T follicular helper cell (primary cell): ENCODE measurements at regions not wholly inside any gene's neighbourhood (a gene's known extent, or its start where the extent isn't known, plus 50 kb on each side); places are given as distances from the start of the nearest gene placed in this dataset.

ENCODE experiments used
- DNase-seq: peaks from one replicate; pipeline ENCODE4 v3.0.0-alpha.2; 2020; ENCODE audit warnings: low read depth

- no peak for DNase-seq
These were observed 119.2 kb downstream of the EFNB1 start for GRCh38 chrX:68947882-68948605.

- DNase-seq = no peak
These were observed 116.9 kb downstream of the EFNB1 start for GRCh38 chrX:68945603-68946228.

DNA sequence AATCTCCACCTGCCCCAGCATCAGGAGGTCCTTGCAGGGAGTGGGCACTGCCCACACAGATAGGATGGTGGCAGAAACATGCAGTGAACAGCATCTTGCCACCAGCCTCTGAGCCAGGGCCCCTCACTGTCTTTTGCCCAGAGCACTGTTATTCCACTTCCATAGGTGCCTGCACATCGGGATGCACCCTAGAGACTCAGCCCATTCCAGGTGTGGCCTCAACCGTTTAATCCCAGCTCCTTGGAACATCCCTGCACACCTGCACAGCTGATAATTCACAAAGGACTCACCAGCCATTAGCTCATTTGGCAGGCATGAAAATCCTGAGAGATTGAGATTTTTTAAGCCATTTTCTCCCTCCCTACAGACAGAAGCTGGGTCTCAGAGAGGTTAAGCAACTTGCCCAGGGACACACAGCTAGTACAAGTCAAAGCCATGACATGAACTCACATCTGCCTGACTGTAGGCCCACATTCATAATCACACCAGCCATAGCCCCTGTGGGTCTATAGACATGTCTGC, 116.3 kb downstream of the EFNB1 start:
- no peak for DNase-seq

GRCh38 chrX:68944211-68944610, 115.4 kb downstream of the EFNB1 start:
- DNase-seq = no peak

DNA sequence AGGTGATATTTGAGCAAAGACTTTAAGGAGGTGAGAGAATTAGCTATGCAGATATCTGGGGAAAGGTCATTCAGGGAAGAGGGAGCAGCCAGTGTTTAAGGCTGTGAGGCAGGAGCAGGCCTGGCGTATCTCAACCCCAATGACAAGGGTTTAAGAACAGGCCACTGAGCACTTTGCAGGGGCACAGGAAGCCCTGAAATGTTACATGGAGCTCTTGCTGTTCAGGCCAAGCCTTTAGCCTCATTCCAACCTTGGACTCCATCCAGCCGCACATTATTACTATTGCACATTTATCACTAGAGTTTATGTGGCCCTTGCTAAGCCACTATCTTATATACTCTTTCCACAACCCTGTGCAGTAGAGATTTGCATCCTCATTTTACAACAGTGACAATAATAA, 114.0 kb downstream of the EFNB1 start:
- DNase-seq = no peak

- no peak for DNase-seq
These were observed 113.3 kb downstream of the EFNB1 start for GRCh38 chrX:68942104-68942503.

DNA sequence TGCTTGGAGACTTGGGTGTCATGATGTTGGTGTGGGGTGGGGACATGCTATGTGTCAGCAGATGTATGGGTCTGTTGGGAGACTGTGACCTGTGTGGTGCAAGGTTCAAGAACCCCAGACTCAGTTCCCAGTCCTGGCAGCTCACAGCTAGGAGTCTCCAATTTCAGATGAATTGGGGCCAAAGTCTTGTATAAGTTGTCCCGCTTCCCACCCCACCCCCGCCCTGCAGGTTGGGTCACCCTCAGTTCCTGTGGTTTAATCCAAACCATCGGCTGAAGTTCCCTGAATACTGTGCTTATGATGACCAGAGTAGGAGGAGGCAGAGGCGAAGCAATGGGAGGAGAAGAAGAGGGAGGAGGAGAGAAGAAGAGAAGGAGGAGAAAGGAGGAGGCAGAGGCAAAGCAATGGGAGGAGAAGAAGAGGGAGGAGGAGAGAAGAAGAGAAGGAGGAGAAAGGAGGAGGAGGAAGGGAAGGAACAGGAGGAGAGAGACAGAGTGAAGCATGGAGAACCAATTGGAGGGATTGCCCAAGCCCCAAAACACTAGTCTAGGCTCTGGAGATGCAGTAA, 112.6 kb downstream of the EFNB1 start:
- DNase-seq = no peak

DNA sequence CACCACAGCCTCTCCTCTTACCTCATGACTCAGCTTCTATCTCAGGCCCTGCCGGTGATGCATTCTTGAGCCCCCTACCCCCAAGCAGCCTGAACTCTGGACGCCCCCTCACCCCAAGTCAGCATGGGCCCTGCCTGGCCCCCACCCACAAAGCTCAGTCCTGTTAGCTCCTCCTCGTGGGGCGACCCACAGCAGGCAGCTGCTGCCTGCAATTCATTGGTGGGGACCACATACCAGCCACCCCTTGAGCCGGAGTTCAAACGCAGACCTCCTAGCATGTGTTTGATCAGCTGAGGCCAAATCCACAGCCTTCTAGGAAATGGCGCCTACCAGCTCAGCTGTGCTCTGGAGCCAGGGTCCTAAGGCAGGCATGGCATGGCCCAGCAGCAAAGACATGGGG, 111.8 kb downstream of the EFNB1 start:
- no peak for DNase-seq

DNA sequence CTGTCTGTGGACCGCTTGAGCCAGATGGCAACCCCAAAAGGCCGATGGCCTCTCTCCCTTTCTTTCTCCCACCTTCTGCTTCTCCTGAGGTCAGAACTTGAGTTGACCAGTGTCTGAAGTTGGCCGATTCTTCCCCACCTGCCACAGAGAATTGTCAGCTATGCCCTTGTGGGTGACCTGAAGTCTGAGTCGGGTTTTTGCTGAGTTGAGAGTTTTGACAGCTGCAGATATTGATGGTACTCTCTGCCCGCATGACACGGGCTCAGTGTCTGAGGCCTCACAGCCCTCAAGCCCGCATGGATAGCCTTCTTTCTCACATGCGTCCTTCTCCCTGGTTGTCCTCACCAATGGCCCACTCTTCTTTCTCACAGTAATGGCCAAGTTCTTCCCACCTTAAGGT, 111.0 kb downstream of the EFNB1 start:
- no peak for DNase-seq

DNA sequence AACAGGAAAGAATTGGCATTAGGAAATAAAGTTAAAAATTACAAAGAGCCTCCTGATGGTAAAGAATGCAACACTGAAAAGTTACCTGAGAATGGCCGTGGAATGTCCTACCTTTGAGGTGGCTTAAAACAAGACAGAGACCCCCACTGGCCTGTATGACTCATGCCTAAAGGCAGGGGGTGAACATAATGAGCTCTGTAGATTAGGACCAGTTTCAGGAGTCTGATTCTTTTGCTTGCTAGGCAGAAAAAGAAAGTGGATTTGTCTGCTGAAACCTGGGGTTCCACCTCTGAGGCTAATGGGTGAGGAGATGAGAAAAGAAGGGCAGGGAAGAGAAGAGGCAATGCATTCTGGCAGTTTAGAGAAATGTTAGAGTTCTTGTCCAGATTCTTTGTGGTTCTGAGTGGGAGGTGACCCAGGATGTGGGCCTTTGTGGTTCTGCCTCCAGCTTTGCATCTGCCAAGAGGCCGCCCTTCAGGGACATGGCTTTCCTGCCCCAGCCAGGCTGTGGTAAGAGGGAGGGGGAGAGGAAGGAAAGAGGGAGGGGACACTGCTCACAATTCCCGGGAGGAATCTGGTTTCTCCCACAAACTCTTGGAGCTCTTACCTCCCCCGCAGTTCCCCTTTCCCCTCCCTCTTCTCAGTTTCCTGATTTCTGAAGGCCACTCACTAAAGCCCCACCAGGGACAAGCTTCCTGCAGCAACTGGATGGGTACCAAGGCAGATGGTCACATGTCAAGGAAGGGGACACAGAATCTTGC, 109.6 kb downstream of the EFNB1 start:
- no peak for DNase-seq

DNA sequence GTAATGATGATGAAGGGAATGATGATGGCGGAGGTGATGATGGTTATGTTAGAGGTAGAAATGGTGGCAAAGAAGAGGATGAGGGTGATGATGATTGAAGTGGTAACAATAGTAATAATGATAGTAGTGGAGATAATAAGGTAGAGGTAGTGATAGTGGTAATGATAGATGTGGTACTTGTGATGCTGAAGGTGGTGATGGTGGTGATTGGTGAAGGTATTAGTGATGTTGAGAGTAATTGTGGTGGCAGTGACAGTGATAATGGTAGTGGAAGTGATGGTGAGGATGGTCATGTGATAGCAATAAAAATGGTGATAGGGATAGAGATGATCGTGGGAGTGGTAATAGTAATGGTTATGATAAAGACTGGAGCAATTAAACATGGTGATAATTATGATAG, 108.8 kb downstream of the EFNB1 start:
- DNase-seq = no peak

- no peak for DNase-seq
These were observed 107.8 kb downstream of the EFNB1 start for GRCh38 chrX:68936608-68937007.

DNA sequence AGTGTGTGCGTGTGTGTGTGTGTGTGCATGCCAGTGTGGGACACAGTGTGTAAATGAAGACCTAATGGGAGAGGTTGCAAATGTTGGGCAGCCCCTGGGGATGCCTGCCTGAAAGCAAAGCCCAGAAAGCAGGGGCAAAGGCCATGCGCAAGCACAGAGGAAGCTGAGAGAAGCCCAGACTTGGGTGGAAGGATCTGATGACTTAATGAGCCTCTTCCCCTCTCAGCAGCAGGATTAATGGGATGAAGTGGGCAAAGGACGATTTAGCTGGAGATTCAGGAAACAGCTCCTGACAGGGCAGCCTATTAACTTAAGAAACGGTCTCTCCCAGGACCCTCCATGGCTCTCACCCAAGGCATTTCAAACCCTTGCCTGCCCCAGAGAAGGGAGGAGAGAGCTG, 107.3 kb downstream of the EFNB1 start:
- DNase-seq = no peak

- no peak for DNase-seq
These were observed 106.5 kb downstream of the EFNB1 start for GRCh38 chrX:68935362-68935761.

DNA sequence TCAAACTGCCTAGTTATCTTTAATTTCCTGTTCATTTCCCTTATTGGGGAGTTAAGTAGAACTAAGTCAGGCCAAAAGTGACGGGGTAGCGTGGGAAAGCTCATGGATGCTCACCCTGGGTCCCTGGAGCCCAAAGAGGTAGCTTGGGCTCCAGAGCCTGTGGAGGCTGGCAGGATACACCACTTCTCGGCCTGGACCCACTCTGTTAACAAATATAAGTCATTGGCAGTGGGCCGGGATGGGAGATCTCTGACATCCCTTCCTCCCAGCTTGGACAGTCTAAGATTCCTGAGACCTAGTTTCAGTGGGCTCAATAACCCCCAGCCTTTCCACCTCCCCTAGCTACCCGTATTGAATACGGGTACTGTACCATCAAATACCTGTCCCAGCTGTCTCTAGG, 106.1 kb downstream of the EFNB1 start:
- no peak for DNase-seq

DNA sequence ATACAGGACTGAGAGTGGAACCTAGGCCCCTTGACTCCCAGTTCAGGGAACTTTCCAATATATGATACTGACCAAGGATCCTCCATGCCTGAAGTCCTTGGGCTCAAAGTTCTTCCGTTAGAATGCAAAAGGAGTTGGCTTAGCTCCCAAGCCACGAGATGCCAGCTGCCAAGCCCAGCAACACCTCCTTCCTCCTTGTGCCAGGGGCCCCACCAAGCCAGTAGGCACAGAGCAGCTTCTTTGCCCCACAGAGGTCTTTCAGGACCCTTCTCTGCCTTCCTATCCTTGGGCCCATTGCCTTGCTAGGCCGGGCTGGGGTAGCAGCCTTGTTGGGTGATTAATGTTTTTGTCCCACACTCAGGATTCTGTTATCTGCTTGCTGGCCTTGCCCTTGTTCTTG, 105.6 kb downstream of the EFNB1 start:
- DNase-seq = no peak

DNA sequence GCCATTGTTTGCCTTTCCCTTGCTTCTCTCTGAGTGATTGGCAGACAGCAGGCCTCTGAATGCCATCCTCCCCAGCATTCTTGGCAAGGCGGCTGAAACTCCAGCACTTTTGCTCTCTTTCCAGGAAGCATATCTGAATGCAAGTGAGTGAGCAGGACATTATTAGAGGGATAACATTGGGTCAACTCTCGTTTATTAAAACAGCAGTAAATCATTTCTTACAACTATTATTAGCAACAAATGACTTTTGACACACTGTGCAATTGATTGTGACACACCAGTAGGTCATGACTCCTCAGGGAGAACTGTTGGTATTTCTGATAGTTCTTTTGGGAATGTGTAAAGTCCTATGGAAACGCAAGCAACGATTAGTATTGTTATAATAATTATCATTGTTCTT, 103.8 kb downstream of the EFNB1 start:
- no peak for DNase-seq

DNA sequence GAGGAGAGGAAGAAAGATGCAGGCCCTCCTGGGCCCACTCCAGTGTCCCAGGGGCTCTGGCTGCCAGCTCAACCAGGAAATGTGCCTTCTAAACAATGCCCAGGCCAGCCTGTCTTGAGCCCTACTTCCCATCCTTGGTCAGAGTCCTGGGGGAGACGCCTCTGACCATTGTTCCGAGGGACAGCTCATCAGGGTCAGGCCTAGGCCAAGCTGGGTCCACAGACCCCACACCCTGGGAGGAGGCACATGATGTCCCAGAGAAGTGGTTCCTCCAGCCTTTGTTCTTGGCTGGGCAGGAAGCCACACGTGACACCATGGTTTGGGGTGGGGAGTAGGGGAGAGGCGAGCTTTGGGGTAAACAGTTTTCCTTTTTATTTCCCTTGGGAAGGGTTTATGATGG, 102.5 kb downstream of the EFNB1 start:
- no peak for DNase-seq

DNA sequence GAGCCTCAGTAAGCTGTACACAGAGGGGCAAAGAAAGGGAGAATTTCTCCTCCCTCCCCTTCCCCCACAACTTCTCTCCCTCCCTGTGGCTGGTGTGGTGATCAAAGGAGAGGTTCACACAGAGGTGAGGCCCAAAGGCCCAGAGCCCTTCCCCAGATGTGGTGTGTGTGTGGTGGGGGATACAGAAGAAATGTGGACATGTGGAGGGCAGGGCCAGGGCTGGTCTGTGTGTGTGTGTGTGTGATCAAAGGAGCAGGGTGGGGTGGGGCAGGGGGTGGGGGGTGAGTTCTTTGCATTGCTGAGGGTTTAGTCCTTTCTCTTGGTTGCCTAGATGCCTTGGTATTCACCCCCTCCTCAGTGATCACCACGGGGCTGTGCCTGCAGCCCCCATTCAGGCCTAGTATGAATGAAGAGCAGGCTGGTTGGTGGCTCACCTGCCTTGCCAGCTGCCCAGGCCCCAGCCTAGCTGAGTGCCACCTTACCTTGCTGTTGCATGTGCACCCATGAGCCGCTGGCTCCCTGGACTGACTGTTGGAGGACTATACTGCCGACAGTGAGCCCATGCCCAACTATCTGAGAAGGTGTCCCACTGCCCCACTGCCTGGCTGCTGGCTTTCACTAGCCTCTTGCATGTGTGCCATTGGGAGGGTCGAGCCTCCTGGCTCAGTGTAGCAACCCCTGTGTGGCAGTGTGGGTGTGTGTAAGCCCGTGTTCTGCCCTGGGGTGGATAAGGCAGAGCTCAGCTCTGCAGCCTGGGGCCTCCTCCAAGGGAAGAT, 101.9 kb downstream of the EFNB1 start:
- DNase-seq = no peak

DNA sequence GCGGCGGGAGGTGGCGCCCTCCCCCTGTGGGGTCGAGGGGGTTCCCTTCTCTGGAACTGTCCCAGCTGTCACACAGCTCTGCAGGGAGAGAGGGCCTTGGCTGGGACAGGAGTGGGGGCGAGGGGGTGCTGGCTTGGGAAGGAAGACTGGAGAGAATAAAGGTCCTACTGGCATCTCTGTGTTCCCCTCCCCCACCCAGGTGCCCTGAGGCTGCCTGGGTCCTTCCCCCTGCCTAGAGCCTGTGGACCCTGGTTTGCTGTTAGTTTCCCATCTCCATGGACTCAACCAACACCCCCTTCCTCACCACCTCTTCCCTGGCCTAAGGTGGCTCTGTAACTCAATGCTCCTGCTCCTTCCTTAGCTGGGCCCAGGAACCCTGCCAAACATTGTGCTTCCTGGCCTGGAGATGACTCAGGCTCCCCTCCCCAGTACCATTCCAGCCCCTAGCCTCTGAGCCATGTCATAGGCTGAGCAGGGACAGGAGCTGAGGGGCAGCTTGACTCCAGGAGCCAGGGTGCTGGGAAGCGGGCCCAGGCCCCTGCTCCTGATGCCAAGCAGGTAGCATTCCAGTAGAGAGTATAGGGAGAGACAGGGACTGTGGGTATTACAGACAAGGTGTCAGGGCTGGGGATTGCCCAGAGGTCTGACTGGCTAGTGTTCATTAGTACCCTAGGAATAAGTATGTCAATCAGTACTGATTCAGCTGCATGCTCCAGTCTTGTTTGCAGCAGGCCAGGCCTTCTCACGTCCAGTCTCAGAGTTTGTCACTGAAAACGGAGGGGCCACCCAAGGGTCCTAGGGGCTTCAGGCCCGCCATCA, 100.7 kb downstream of the EFNB1 start:
- no peak for DNase-seq

GRCh38 chrX:68928401-68928800, 99.6 kb downstream of the EFNB1 start:
- no peak for DNase-seq
